ENCODE measurements at regions not wholly inside any gene's neighbourhood (a gene's known extent, or its start where the extent isn't known, plus 50 kb on each side); places are given as distances from the start of the nearest gene placed in this dataset.

DNA sequence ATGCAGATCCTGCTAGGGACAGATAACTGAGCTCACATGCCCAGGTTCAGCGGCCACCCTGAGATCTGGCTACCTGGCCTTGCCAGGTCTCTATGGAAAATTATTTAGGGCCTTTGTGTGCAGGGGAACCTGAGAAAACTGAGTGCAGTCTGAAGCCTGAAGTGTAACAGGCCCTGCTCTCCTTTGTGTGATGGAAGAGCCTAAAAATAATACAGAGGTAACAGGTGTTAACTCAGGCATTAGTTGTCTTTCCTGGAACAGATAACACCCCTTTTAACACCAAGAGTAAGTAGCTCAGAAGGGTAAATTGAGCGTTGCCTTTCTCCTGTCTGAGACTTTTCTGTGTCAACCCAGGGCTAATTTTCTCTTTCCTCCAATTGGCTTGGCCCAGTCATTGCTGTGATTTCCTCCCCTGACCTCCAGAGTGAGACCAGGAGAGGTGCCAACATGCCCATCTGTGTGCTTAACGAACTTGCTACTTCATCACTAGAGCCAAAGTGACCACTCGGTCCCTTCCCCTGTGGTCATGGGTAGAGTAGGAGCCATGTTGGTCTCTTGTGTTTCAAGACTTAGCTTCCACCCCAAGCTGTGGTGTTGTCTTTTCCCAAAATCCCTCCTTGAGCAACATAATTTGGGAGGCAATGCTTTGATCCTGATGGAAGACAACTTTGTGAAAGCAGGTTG is 304.4 kb upstream of the JAG1 start:
- TF ChIP-seq, protein P1, sequence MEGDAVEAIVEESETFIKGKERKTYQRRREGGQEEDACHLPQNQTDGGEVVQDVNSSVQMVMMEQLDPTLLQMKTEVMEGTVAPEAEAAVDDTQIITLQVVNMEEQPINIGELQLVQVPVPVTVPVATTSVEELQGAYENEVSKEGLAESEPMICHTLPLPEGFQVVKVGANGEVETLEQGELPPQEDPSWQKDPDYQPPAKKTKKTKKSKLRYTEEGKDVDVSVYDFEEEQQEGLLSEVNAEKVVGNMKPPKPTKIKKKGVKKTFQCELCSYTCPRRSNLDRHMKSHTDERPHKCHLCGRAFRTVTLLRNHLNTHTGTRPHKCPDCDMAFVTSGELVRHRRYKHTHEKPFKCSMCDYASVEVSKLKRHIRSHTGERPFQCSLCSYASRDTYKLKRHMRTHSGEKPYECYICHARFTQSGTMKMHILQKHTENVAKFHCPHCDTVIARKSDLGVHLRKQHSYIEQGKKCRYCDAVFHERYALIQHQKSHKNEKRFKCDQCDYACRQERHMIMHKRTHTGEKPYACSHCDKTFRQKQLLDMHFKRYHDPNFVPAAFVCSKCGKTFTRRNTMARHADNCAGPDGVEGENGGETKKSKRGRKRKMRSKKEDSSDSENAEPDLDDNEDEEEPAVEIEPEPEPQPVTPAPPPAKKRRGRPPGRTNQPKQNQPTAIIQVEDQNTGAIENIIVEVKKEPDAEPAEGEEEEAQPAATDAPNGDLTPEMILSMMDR (conservative IDR thresholded peaks at IDR 0.05; ENCODE audit: control insufficient read depth, insufficient read depth, low read depth, low read length) = no peak
- no peak overlapping the region for H3K4me3 ChIP-seq (ENCODE audit: control insufficient read depth, low read depth, low read length)
- no peak for DNase-seq (ENCODE audit: low read depth)

DNA sequence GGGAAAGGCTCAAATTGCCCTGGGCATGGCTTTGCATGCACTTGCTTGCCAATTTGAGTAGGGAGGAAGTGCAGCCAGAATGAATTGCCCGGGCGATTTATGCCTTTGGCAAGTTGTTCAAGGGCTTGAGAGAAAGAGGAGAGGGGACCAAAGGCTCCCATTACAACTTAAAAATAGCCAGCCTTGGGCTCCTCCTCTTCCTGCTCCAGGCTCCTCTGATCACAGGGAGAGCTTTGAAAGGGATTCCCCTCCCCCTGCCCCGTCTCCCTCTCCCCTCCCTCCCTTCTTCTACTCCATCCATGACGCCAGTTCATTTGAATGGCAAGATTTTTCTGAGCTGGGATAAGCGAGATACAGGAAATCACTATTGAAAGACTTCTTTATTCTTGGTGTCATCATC is 304.9 kb upstream of the JAG1 start:
- no peak for DNase-seq (ENCODE audit: low read depth)
- H3K4me3 ChIP-seq (ENCODE audit: control insufficient read depth, low read depth, low read length) = no peak overlapping the region
- TF ChIP-seq, protein P1 (conservative IDR thresholded peaks at IDR 0.05; ENCODE audit: control insufficient read depth, insufficient read depth, low read depth, low read length) = no peak

DNA sequence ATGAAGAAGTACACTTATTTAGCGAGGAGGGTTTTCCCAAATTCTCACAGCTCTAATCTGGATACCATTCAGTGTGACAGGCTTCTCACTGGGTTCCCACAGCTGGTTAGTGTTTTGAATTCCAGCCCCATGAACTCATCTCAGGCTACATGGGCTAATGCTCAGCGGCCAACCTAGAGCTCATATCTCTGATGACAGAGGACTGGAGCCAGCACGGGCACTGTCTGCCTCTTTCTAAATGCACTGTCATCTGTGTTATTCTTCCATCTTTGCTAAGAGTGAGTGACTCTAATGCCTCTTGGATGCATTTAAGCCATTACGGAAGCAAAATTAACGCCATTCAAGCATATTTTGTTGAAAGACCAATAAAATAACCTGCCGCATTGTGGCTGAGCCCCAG is 308.9 kb upstream of the JAG1 start:
- no peak overlapping the region for H3K4me3 ChIP-seq (ENCODE audit: control insufficient read depth, low read depth, low read length)
- peak; percentile 61 for DNase-seq (ENCODE audit: low read depth)

DNA sequence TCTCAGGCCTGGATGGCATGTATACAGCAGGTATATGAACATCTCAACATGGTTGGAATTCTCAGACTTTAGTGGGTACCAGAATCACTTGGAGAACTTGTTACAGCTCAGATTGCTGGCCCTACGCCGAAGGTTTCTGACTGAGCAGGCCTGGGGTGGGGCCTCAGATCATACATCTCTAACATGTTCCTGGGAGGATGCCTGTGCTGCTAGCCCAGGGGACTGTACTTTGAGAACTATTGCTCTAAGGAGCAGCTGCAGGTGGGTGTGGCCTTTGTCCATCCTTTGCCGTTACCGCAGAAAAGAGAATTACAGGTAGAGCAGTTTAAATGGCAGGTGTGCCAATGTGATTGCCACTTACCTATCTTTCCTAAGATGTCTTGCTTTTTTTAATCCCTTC is 310.5 kb upstream of the JAG1 start:
- TF ChIP-seq, protein P1 (conservative IDR thresholded peaks at IDR 0.05; ENCODE audit: control insufficient read depth, insufficient read depth, low read depth, low read length) = no peak
- no peak overlapping the region for H3K4me3 ChIP-seq (ENCODE audit: control insufficient read depth, low read depth, low read length)
- no peak for DNase-seq (ENCODE audit: low read depth)

More for the DNA sequence above, 308.9 kb upstream of the JAG1 start:
- TF ChIP-seq, protein P1 (conservative IDR thresholded peaks at IDR 0.05; ENCODE audit: control insufficient read depth, insufficient read depth, low read depth, low read length) = no peak

DNA sequence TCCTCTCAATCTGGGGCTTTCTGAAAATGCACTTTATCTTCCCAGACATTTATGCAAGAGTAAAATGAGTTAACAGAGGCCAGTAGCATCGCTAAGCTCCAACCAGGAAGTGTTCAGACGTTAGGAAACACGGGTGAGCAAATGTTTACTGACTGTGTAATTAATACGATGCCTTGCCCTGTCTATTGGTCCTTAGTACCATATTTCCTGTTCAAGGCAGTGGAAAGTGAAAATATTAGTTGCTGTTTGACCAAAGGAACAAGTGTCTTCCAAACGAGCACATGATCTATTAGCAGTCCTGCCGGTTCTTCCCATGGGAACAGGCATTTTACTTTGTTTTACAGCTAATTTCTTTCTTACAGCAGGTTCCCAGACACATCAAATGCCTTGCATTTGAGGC is 311.1 kb upstream of the JAG1 start:
- TF ChIP-seq, protein P1 (conservative IDR thresholded peaks at IDR 0.05; ENCODE audit: control insufficient read depth, insufficient read depth, low read depth, low read length) = no peak
- no peak overlapping the region for H3K4me3 ChIP-seq (ENCODE audit: control insufficient read depth, low read depth, low read length)
- DNase-seq (ENCODE audit: low read depth) = no peak

DNA sequence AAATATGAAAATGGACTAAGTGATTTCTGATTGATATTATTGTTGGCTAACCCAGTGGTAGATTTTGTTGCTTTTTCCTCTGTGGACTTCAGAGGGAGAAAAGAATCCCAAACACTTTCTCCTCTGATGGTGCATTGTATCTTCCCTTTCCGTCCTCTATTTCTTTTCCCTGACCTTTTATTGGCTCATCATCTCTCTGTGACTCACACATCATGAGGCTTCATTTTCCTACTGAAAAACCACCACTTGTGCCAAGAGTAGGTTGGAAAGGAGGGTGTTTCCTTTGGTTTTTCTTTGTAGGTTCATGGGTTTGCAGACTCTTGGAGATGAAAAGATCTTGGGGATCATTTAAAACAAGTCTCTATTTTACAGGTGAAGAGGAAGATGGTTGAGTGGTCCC is 311.7 kb upstream of the JAG1 start:
- no peak overlapping the region for H3K4me3 ChIP-seq (ENCODE audit: control insufficient read depth, low read depth, low read length)
- DNase-seq (ENCODE audit: low read depth) = peak; percentile 75
- TF ChIP-seq, protein P1 (conservative IDR thresholded peaks at IDR 0.05; ENCODE audit: control insufficient read depth, insufficient read depth, low read depth, low read length) = no peak

DNA sequence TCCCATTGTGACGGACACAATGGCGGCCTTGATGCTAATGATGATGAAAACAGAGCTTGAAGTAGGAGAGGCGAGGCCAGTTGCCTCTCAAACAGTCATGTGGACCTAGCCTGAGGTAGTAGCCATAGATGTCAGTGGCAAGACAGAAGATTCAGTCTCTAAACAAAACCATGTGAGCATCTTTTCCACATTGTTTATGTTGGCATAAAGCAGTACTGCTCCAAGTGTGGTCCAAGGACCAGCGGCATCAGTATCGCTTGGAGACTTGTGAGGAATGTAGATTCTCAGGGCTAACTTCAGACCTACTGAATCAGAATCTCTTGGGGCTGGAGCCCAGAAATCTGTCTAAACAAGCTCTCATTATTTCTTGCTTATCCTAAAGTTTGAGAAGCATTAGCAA is 312.8 kb upstream of the JAG1 start:
- no peak overlapping the region for H3K4me3 ChIP-seq (ENCODE audit: control insufficient read depth, low read depth, low read length)
- TF ChIP-seq, protein P1 (conservative IDR thresholded peaks at IDR 0.05; ENCODE audit: control insufficient read depth, insufficient read depth, low read depth, low read length) = no peak
- peak; percentile 62 for DNase-seq (ENCODE audit: low read depth)

Data from fibroblast of mammary gland (primary cell).